ENCODE measurements at regions not wholly inside any gene's neighbourhood (a gene's known extent, or its start where the extent isn't known, plus 50 kb on each side); places are given as distances from the start of the nearest gene placed in this dataset.

- no peak for TF ChIP-seq NFIC (IDR thresholded peaks at IDR 0.05; ENCODE audit: borderline replicate concordance)
- TF ChIP-seq TAF1 (IDR thresholded peaks at IDR 0.05; ENCODE audit: borderline replicate concordance, low read depth, low read length), result no peak
- TF ChIP-seq EP300 (IDR thresholded peaks at IDR 0.05; ENCODE audit: borderline replicate concordance in 1 of 2, low read depth in 1 of 2, low read length in 1 of 2), result no peak
- TF ChIP-seq CTCF (IDR thresholded peaks at IDR 0.05), result no peak
- no peak for TF ChIP-seq TCF12 (IDR thresholded peaks at IDR 0.05)
These were observed 962.5 kb downstream of the ADGRL3 start for GRCh38 chr4:62162606-62163005.
